ENCODE measurements at regions not wholly inside any gene's neighbourhood (a gene's known extent, or its start where the extent isn't known, plus 50 kb on each side); places are given as distances from the start of the nearest gene placed in this dataset.
"Not testable (repeated sequence)": the region's sequence is repeated elsewhere in the genome, so short reads cannot be mapped to it uniquely, and the experiment has no call there.

GRCh38 chr9:62843145-62843544 lies 1653.3 kb downstream of the SPATA31A7 start:
- H3K27ac Mint-ChIP-seq (ENCODE audit: unreplicated experiment); H3K4me3 Mint-ChIP-seq (ENCODE audit: unreplicated experiment); DNase-seq; H3K4me1 Mint-ChIP-seq (ENCODE audit: low read depth, unreplicated experiment): not testable (repeated sequence)
- Mint-ChIP-seq H3K36me3 (ENCODE audit: unreplicated experiment) (peaks cover 10% of the 10 kb centered on the region), H3K9me3 (ENCODE audit: unreplicated experiment) (peaks cover 13% of the 10 kb centered on the region), H3K27me3 (ENCODE audit: unreplicated experiment) (peaks cover 20% of the 10 kb centered on the region)

- DNase-seq; H3K27ac Mint-ChIP-seq (ENCODE audit: unreplicated experiment); H3K4me3 Mint-ChIP-seq (ENCODE audit: unreplicated experiment); H3K4me1 Mint-ChIP-seq (ENCODE audit: low read depth, unreplicated experiment): not testable (repeated sequence)
- peaks cover 10% of the 10 kb centered on the region for H3K9me3 Mint-ChIP-seq (ENCODE audit: unreplicated experiment)
- peaks cover 17% of the 10 kb centered on the region for H3K27me3 Mint-ChIP-seq (ENCODE audit: unreplicated experiment)
- peaks cover 10% of the 10 kb centered on the region for H3K36me3 Mint-ChIP-seq (ENCODE audit: unreplicated experiment)
Observed at GRCh38 chr9:62843706-62844290, 1654.0 kb downstream of the SPATA31A7 start.

GRCh38 chr9:62844681-62845185 lies 1654.9 kb downstream of the SPATA31A7 start:
- H3K4me1 Mint-ChIP-seq (ENCODE audit: low read depth, unreplicated experiment) = not testable (repeated sequence)
- H3K9me3 Mint-ChIP-seq (ENCODE audit: unreplicated experiment) = peaks cover 10% of the 10 kb centered on the region

GRCh38 chr9:62848258-62848657 lies 1658.4 kb downstream of the SPATA31A7 start:
- H3K9me3 Mint-ChIP-seq (ENCODE audit: unreplicated experiment); H3K27ac Mint-ChIP-seq (ENCODE audit: unreplicated experiment): not testable (repeated sequence)

More at GRCh38 chr9:62844681-62845185, 1654.9 kb downstream of the SPATA31A7 start:
- H3K4me3 Mint-ChIP-seq (ENCODE audit: unreplicated experiment); DNase-seq; H3K27ac Mint-ChIP-seq (ENCODE audit: unreplicated experiment): not testable (repeated sequence)
- H3K27me3 Mint-ChIP-seq (ENCODE audit: unreplicated experiment) = peaks cover 17% of the 10 kb centered on the region
- H3K36me3 Mint-ChIP-seq (ENCODE audit: unreplicated experiment) = peaks cover 10% of the 10 kb centered on the region

GRCh38 chr9:62849991-62850390 lies 1660.2 kb downstream of the SPATA31A7 start:
- H3K9me3 Mint-ChIP-seq (ENCODE audit: unreplicated experiment); DNase-seq; H3K4me1 Mint-ChIP-seq (ENCODE audit: low read depth, unreplicated experiment); H3K27ac Mint-ChIP-seq (ENCODE audit: unreplicated experiment); H3K36me3 Mint-ChIP-seq (ENCODE audit: unreplicated experiment); H3K27me3 Mint-ChIP-seq (ENCODE audit: unreplicated experiment); H3K4me3 Mint-ChIP-seq (ENCODE audit: unreplicated experiment): not testable (repeated sequence)

More at GRCh38 chr9:62848258-62848657, 1658.4 kb downstream of the SPATA31A7 start:
- H3K36me3 Mint-ChIP-seq (ENCODE audit: unreplicated experiment); H3K4me1 Mint-ChIP-seq (ENCODE audit: low read depth, unreplicated experiment); H3K4me3 Mint-ChIP-seq (ENCODE audit: unreplicated experiment); H3K27me3 Mint-ChIP-seq (ENCODE audit: unreplicated experiment); DNase-seq: not testable (repeated sequence)

GRCh38 chr9:62857280-62857679 lies 1667.4 kb downstream of the SPATA31A7 start:
- not testable (repeated sequence) for H3K4me3 Mint-ChIP-seq (ENCODE audit: unreplicated experiment); DNase-seq; H3K36me3 Mint-ChIP-seq (ENCODE audit: unreplicated experiment); H3K27ac Mint-ChIP-seq (ENCODE audit: unreplicated experiment); H3K9me3 Mint-ChIP-seq (ENCODE audit: unreplicated experiment); H3K4me1 Mint-ChIP-seq (ENCODE audit: low read depth, unreplicated experiment)
- peaks cover 12% of the 10 kb centered on the region for H3K27me3 Mint-ChIP-seq (ENCODE audit: unreplicated experiment)

GRCh38 chr9:62858240-62858639 lies 1668.4 kb downstream of the SPATA31A7 start:
- not testable (repeated sequence) for H3K36me3 Mint-ChIP-seq (ENCODE audit: unreplicated experiment); H3K4me1 Mint-ChIP-seq (ENCODE audit: low read depth, unreplicated experiment); DNase-seq; H3K4me3 Mint-ChIP-seq (ENCODE audit: unreplicated experiment); H3K27ac Mint-ChIP-seq (ENCODE audit: unreplicated experiment); H3K9me3 Mint-ChIP-seq (ENCODE audit: unreplicated experiment)
- H3K27me3 Mint-ChIP-seq (ENCODE audit: unreplicated experiment) = peaks cover 12% of the 10 kb centered on the region

- H3K9me3 Mint-ChIP-seq (ENCODE audit: unreplicated experiment); H3K4me1 Mint-ChIP-seq (ENCODE audit: low read depth, unreplicated experiment); H3K27ac Mint-ChIP-seq (ENCODE audit: unreplicated experiment); H3K36me3 Mint-ChIP-seq (ENCODE audit: unreplicated experiment); DNase-seq; H3K4me3 Mint-ChIP-seq (ENCODE audit: unreplicated experiment): not testable (repeated sequence)
- H3K27me3 Mint-ChIP-seq (ENCODE audit: unreplicated experiment) = peaks cover 14% of the 10 kb centered on the region
Observed at GRCh38 chr9:62860939-62861860, 1671.4 kb downstream of the SPATA31A7 start.

GRCh38 chr9:62862180-62862579 lies 1672.3 kb downstream of the SPATA31A7 start:
- H3K27me3 Mint-ChIP-seq (ENCODE audit: unreplicated experiment) = peaks cover 14% of the 10 kb centered on the region
- not testable (repeated sequence) for H3K4me1 Mint-ChIP-seq (ENCODE audit: low read depth, unreplicated experiment); H3K27ac Mint-ChIP-seq (ENCODE audit: unreplicated experiment); DNase-seq; H3K4me3 Mint-ChIP-seq (ENCODE audit: unreplicated experiment); H3K36me3 Mint-ChIP-seq (ENCODE audit: unreplicated experiment); H3K9me3 Mint-ChIP-seq (ENCODE audit: unreplicated experiment)

GRCh38 chr9:62863319-62863718 lies 1673.5 kb downstream of the SPATA31A7 start:
- not testable (repeated sequence) for H3K4me3 Mint-ChIP-seq (ENCODE audit: unreplicated experiment); DNase-seq; H3K4me1 Mint-ChIP-seq (ENCODE audit: low read depth, unreplicated experiment); H3K36me3 Mint-ChIP-seq (ENCODE audit: unreplicated experiment); H3K9me3 Mint-ChIP-seq (ENCODE audit: unreplicated experiment); H3K27ac Mint-ChIP-seq (ENCODE audit: unreplicated experiment)
- H3K27me3 Mint-ChIP-seq (ENCODE audit: unreplicated experiment) = peaks cover 13% of the 10 kb centered on the region

GRCh38 chr9:62863867-62864266 lies 1674.0 kb downstream of the SPATA31A7 start:
- H3K27me3 Mint-ChIP-seq (ENCODE audit: unreplicated experiment) = peaks cover 15% of the 10 kb centered on the region
- not testable (repeated sequence) for H3K9me3 Mint-ChIP-seq (ENCODE audit: unreplicated experiment); H3K27ac Mint-ChIP-seq (ENCODE audit: unreplicated experiment); H3K4me1 Mint-ChIP-seq (ENCODE audit: low read depth, unreplicated experiment); H3K36me3 Mint-ChIP-seq (ENCODE audit: unreplicated experiment); DNase-seq; H3K4me3 Mint-ChIP-seq (ENCODE audit: unreplicated experiment)
